Islet of Langerhans (tissue), 1 donor: ENCODE measurements at regions not wholly inside any gene's neighbourhood (a gene's known extent, or its start where the extent isn't known, plus 50 kb on each side); places are given as distances from the start of the nearest gene placed in this dataset.

Source experiments
- FAIRE-seq: peaks from one replicate; lab custom pipeline; 2011; peaks lifted over from hg19 to GRCh38; lab: Jason Lieb, UNC

- no peak for FAIRE-seq
Observed at GRCh38 chr3:18827664-18828063, 320.6 kb upstream of the KCNH8 start.

- FAIRE-seq = no peak
Observed at GRCh38 chr3:18825665-18826064, 322.6 kb upstream of the KCNH8 start.

- FAIRE-seq = no peak
Observed at GRCh38 chr3:18813300-18813699, 335.0 kb upstream of the KCNH8 start.

- no peak for FAIRE-seq
Observed at GRCh38 chr3:18812316-18812715, 336.0 kb upstream of the KCNH8 start.

GRCh38 chr3:18810306-18810661 is 338.0 kb upstream of the KCNH8 start:
- no peak for FAIRE-seq

GRCh38 chr3:18809640-18810305 is 338.5 kb upstream of the KCNH8 start:
- no peak for FAIRE-seq

- no peak for FAIRE-seq
Observed at GRCh38 chr3:18808429-18808828, 339.9 kb upstream of the KCNH8 start.

- FAIRE-seq = no peak
Observed at GRCh38 chr3:18807593-18807992, 340.7 kb upstream of the KCNH8 start.

- no peak for FAIRE-seq
Observed at GRCh38 chr3:18806633-18807032, 341.7 kb upstream of the KCNH8 start.

GRCh38 chr3:18797378-18797777 is 350.9 kb upstream of the KCNH8 start:
- no peak for FAIRE-seq

- FAIRE-seq = no peak
Observed at GRCh38 chr3:18795078-18795477, 353.2 kb upstream of the KCNH8 start.

- no peak for FAIRE-seq
Observed at GRCh38 chr3:18791752-18792151, 356.6 kb upstream of the KCNH8 start.

GRCh38 chr3:18791182-18791581 is 357.1 kb upstream of the KCNH8 start:
- no peak for FAIRE-seq

GRCh38 chr3:18790384-18790783 is 357.9 kb upstream of the KCNH8 start:
- no peak for FAIRE-seq

GRCh38 chr3:18789734-18790133 is 358.6 kb upstream of the KCNH8 start:
- FAIRE-seq = no peak

- FAIRE-seq = no peak
Observed at GRCh38 chr3:18787441-18787840, 360.9 kb upstream of the KCNH8 start.

- no peak for FAIRE-seq
Observed at GRCh38 chr3:18786650-18787323, 361.5 kb upstream of the KCNH8 start.

- no peak for FAIRE-seq
Observed at GRCh38 chr3:18782191-18782590, 357.1 kb upstream of the SATB1 start.

- FAIRE-seq = no peak
Observed at GRCh38 chr3:18780959-18781358, 355.8 kb upstream of the SATB1 start.

- no peak for FAIRE-seq
Observed at GRCh38 chr3:18779704-18780103, 354.6 kb upstream of the SATB1 start.

GRCh38 chr3:18778598-18778997 is 353.5 kb upstream of the SATB1 start:
- FAIRE-seq = no peak

- FAIRE-seq = no peak
Observed at GRCh38 chr3:18778094-18778493, 353.0 kb upstream of the SATB1 start.

GRCh38 chr3:18775501-18775900 is 350.4 kb upstream of the SATB1 start:
- FAIRE-seq = no peak
